Uterus (tissue), 2 donors: ENCODE measurements at regions not wholly inside any gene's neighbourhood (a gene's known extent, or its start where the extent isn't known, plus 50 kb on each side); places are given as distances from the start of the nearest gene placed in this dataset.

ENCODE experiments used
- CTCF ChIP-seq, 4 experiments: fragments of 200-600 bp in 2 of 4; fragments of 450-650 bp in 2 of 4; sonication (generic) in 2 of 4; IDR thresholded peaks; one replicate each; pipeline ENCODE4 v1.5.1; 2016 to 2019; ENCODE audit warnings: antibody characterized with exemption in 4 of 4, mild to moderate bottlenecking in 2 of 4, moderate library complexity in 1 of 4
- POLR2A ChIP-seq, 2 donors: fragments of 450-650 bp; IDR thresholded peaks; one replicate each; pipeline ENCODE4 v1.6.1; 2016; ENCODE audit warnings: antibody characterized with exemption in 2 of 2, mild to moderate bottlenecking in 1 of 2, moderate library complexity in 1 of 2

DNA sequence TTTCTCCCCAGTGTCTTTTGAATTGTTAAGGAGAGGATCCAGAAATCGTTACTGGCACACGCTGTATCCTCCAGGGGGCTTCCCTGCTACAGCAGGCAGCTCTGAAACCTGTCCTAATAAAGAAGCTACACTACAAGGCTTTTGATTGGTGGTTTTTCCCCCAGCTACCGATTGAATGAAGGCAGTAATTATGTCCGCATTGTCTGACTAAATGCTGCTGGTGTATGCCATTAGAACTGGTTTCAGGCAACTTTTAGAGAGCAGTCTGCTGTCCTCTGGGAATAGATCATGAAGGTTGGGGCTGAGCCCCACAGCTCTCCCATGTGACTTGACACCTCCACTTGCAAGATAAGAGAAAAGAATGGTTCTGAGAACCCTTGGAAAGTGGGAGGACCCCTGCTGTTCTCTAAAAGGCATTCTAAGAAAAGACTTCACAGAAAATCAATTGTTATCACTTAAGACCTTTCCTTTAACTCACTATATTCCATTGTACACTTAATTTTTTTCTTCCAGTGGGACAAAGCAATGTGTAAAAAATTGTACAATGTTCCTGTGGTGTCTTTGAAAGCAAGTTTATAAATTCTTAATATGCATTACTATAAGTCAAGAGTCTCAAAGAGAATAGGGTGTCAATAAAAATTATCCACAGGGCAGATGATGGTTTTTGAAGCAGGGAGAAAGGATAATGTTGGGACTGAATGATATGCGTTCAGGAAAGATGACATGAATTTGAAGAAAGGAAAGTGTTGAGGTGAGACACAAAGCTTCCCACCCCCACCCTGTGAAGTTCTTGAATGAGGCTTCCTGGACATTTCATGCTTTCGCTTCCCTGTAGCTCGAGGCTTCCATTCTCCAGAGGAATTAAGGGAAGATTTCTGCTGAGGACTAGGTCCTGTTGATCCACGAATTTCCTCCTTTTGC lies 53.0 kb upstream of the DAZL start:
- TF ChIP-seq POLR2A (IDR thresholded peaks at IDR 0.05) (no peak), CTCF (IDR thresholded peaks at IDR 0.05) (no peak)
